GM21390 (cell line): ENCODE measurements at regions not wholly inside any gene's neighbourhood (a gene's known extent, or its start where the extent isn't known, plus 50 kb on each side); places are given as distances from the start of the nearest gene placed in this dataset.
A peak's percentile ranks its signal among the peaks of the same experiment; 100 is the strongest.

Experiments used
- ATAC-seq: cut with Tn5 transposase; IDR thresholded peaks from one replicate; pipeline ENCODE4 v1.9.1; 2021; ENCODE audit not compliant: unreplicated experiment

GRCh38 chr2:138959031-138959430 is 178.8 kb upstream of the NXPH2 start:
- no peak for ATAC-seq

GRCh38 chr2:138956116-138956515 is 175.9 kb upstream of the NXPH2 start:
- no peak for ATAC-seq

- no peak for ATAC-seq
Observed at GRCh38 chr2:138950486-138950885, 170.3 kb upstream of the NXPH2 start.

- no peak for ATAC-seq
Observed at GRCh38 chr2:138949517-138949916, 169.3 kb upstream of the NXPH2 start.

- ATAC-seq: peak; percentile 82
Observed at GRCh38 chr2:138948070-138948539, 167.9 kb upstream of the NXPH2 start.

GRCh38 chr2:138943470-138943869 is 163.3 kb upstream of the NXPH2 start:
- no peak for ATAC-seq

GRCh38 chr2:138942466-138942865 is 162.3 kb upstream of the NXPH2 start:
- no peak for ATAC-seq

- no peak for ATAC-seq
Observed at GRCh38 chr2:138931284-138932256, 151.4 kb upstream of the NXPH2 start.

GRCh38 chr2:138930571-138930970 is 150.4 kb upstream of the NXPH2 start:
- no peak for ATAC-seq

GRCh38 chr2:138928374-138929021 is 148.3 kb upstream of the NXPH2 start:
- ATAC-seq: no peak

GRCh38 chr2:138922973-138923563 is 142.9 kb upstream of the NXPH2 start:
- ATAC-seq: no peak

GRCh38 chr2:138919120-138919747 is 139.0 kb upstream of the NXPH2 start:
- no peak for ATAC-seq

- ATAC-seq: no peak
Observed at GRCh38 chr2:138910427-138910826, 130.2 kb upstream of the NXPH2 start.

- ATAC-seq: no peak
Observed at GRCh38 chr2:138906549-138906948, 126.4 kb upstream of the NXPH2 start.

- ATAC-seq: no peak
Observed at GRCh38 chr2:138902239-138902871, 122.2 kb upstream of the NXPH2 start.

- no peak for ATAC-seq
Observed at GRCh38 chr2:138901530-138901929, 121.3 kb upstream of the NXPH2 start.

- ATAC-seq: no peak
Observed at GRCh38 chr2:138898855-138899254, 118.7 kb upstream of the NXPH2 start.

- no peak for ATAC-seq
Observed at GRCh38 chr2:138897274-138897673, 117.1 kb upstream of the NXPH2 start.

- no peak for ATAC-seq
Observed at GRCh38 chr2:138893746-138894145, 113.6 kb upstream of the NXPH2 start.

- ATAC-seq: no peak
Observed at GRCh38 chr2:138881126-138881525, 100.9 kb upstream of the NXPH2 start.

- no peak for ATAC-seq
Observed at GRCh38 chr2:138879931-138880330, 99.7 kb upstream of the NXPH2 start.
